HG03521 (cell line): ENCODE measurements at regions not wholly inside any gene's neighbourhood (a gene's known extent, or its start where the extent isn't known, plus 50 kb on each side); places are given as distances from the start of the nearest gene placed in this dataset.

ENCODE experiments used
- ATAC-seq: cut with Tn5 transposase; IDR thresholded peaks from one replicate; pipeline ENCODE4 v1.9.1; 2021; ENCODE audit warnings: mild to moderate bottlenecking, moderate library complexity; ENCODE audit not compliant: unreplicated experiment

DNA sequence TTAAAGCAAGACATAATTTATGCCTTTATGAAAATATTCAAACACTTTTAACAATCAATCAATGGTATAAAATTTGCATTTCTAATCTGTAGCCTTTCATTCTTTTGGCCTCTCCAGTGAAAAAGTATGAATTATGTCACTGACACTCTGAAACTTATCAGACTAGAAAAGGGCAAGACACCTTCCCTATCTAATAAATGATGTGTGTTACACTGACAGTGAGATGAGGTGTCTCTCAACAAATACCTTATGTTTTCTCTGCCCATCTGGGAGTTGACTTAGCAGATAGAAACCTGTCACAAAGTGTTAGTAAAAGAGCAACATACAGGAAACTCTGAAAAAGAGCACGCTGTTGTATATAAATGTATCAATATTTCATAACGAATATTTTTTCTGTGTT lies 94.2 kb upstream of the TECRL start:
- no peak for ATAC-seq

DNA sequence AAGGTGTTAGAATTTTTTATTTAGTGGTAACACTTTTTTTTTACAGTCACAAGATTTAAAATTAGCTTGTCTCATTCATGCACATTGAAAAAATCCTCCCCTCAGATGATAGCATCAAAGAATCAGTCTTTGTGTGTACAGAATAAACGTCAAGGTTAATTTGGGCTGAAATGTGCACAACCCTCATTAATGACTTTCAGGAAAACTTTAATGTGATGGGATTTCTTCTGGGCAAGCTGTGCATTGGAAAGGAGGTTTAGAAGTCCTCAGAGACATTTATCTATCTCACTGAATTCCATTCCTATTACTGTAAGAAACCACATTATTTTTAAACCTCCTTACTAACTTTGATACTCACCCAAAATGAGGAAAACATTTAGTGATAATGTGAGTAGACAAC lies 88.2 kb upstream of the TECRL start:
- no peak for ATAC-seq

DNA sequence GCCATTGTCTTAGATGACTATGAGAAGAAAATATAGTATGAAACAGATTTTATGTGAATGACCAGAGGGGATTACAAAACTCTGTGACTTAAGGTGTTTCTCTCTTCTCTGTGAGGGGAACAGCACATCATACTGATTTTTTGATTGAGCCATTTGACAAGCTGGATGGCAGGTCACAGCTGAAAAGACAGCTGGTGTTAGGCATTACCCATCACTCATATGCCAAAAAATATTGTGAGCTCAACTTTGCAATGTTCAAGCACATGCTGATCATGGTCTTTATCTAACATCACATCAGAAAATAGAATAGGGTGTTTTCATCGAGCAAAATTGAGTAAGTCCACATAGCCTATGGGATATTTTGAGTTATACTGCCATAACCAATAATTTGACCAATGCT lies 86.7 kb upstream of the TECRL start:
- ATAC-seq, result no peak

DNA sequence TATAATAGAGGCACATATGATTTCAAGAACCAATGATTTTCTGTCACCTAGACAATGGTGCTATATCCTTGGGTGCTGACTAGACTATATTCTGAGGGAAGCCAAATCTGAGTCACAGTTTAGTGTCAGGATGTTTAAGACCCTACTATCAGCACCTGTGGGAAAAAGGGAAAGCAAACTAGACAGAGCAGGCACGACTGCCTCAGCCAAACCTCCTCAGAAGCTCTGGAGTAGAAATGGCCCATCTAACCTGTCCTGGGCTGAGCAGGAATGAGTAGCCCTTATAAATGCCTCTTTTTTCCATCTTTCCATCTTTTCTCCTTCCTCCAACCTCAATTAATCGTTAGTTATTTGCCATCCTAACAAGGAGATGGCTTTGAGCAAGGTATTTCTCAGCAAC lies 80.4 kb upstream of the TECRL start:
- no peak for ATAC-seq

DNA sequence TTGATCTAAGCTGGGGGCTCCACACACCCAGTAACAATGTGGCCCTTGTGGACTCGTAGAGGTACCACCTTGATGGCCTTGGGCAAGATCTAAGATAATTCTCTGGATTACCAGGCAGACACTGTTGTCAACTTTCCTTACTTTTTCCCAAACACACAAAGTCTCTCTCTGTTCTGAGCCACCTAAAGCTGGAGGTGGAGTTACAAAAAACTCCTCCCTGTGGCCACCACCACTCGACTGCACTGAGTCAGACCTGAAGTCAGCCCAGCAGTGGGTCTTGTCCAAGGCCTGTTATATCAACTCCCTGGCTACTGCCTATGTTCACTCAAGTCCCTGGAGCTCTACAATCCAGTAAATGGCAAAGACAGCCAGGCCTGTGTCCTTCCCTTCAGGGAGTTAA lies 70.1 kb upstream of the TECRL start:
- no peak for ATAC-seq

DNA sequence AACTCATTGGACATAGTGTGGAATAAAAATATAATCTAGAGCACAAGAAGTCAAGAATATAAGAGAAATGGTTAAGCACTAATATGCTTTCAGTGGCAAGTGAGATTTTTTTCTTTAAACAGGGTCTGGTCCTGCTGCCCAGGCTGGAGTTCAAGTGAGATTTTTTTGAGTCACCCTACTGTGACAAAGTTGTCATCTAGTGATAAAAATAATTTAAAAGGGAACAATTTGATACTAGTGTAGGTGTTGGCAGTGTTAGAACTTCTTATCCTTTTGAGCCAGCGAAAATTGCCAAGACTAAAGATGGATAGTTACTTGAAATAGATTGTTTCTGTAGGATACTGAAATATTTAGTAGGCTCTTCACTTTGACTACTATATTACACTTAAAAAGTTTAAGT lies 67.9 kb upstream of the TECRL start:
- no peak for ATAC-seq

DNA sequence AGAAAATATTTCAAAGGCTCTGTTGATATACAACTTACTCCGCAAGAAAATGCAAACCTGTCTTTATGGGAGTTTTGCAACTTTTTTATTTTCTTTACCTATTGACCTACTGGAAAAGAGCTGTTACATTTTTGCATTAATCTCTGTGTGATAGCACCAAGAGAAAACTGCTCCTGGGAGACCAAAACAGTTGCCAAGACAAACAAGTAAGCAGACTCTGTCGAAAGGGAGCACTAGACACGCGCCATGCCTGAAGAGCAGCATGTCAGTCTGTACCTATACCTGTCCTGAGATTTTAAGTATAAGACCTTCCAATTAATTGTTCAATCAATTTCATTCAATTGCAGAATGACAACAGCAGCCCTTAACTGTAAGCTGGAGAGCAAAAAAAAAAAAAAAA lies 56.0 kb upstream of the TECRL start:
- ATAC-seq, result no peak

DNA sequence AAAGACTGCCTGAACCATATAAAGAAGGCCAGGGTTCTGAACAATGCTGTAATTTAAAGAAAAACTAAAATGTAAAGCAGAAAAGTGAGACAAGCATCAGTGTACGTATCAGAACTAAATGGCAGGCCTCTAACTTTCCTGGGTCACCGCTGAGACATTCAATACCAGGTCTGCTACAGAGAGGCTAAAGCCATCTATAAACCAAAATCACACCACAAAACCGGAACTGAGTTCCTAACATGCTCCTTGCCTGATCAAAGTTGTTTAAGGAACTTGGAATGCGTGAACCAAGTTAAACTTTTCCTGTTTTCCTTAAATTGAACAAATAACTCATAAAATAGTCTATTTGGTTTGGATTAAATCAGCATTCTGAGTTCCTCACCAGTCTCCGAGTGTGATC lies 55.3 kb upstream of the TECRL start:
- no peak for ATAC-seq
